Astrocyte (in vitro differentiated cells and primary cell): ENCODE measurements at regions not wholly inside any gene's neighbourhood (a gene's known extent, or its start where the extent isn't known, plus 50 kb on each side); places are given as distances from the start of the nearest gene placed in this dataset.
"Not testable (repeated sequence)": the region's sequence is repeated elsewhere in the genome, so short reads cannot be mapped to it uniquely, and the experiment has no call there.

Experiments used
- DNase-seq: peaks from one replicate; pipeline ENCODE4 v3.0.0-alpha.2; 2010; ENCODE audit warnings: low read depth
- FAIRE-seq: peaks from 2 replicates; lab custom pipeline; 2011; peaks lifted over from hg19 to GRCh38; lab: Jason Lieb, UNC
- H2AFZ ChIP-seq: 2 replicates; pipeline ENCODE4 v1.6.0; 2012; ENCODE audit warnings: low read depth, low read length, inconsistent platforms
- H3K27ac ChIP-seq: 2 replicates; pipeline ENCODE4 v1.5.1; 2011; ENCODE audit warnings: low read depth, low read length, inconsistent platforms
- H3K27me3 ChIP-seq: 2 replicates; pipeline ENCODE4 v1.6.0; 2011; ENCODE audit warnings: low read length, inconsistent platforms; ENCODE audit not compliant: insufficient read depth
- H3K36me3 ChIP-seq: 2 replicates; pipeline ENCODE4 v1.5.1; 2011; ENCODE audit warnings: low read length, inconsistent platforms; ENCODE audit not compliant: insufficient read depth
- H3K4me1 ChIP-seq: 2 replicates; pipeline ENCODE4 v1.5.1; 2011; ENCODE audit warnings: low read length, inconsistent platforms; ENCODE audit not compliant: insufficient read depth
- H3K4me2 ChIP-seq: 2 replicates; pipeline ENCODE4 v1.6.0; 2012; ENCODE audit warnings: low read length, inconsistent platforms
- H3K4me3 ChIP-seq: 2 replicates; pipeline ENCODE4 v1.5.1; 2011; ENCODE audit warnings: low read depth, mild to moderate bottlenecking, low read length, inconsistent platforms; ENCODE audit not compliant: insufficient read depth
- H3K79me2 ChIP-seq: 2 replicates; pipeline ENCODE4 v1.6.0; 2012; ENCODE audit warnings: mild to moderate bottlenecking, low read length, inconsistent platforms; ENCODE audit not compliant: insufficient read depth
- H3K9ac ChIP-seq: 2 replicates; pipeline ENCODE4 v1.6.0; 2012; ENCODE audit warnings: mild to moderate bottlenecking, low read length, inconsistent platforms
- H3K9me3 ChIP-seq: 2 replicates; pipeline ENCODE4 v1.5.1; 2012; ENCODE audit warnings: low read depth, mild to moderate bottlenecking, low read length, inconsistent platforms; ENCODE audit not compliant: insufficient read depth
- H4K20me1 ChIP-seq: 2 replicates; pipeline ENCODE4 v1.6.0; 2012; ENCODE audit warnings: low read length, inconsistent platforms; ENCODE audit not compliant: insufficient read depth
- H3K27ac Mint-ChIP-seq: one replicate; pipeline ENCODE4 v1.8.0; 2021; ENCODE audit warnings: mild to moderate bottlenecking, mixed read lengths; ENCODE audit not compliant: unreplicated experiment
- H3K27me3 Mint-ChIP-seq: one replicate; pipeline ENCODE4 v1.8.0; 2021; ENCODE audit warnings: low read depth, mixed read lengths; ENCODE audit not compliant: unreplicated experiment
- H3K36me3 Mint-ChIP-seq: one replicate; pipeline ENCODE4 v1.8.0; 2021; ENCODE audit warnings: low read depth, mixed read lengths; ENCODE audit not compliant: unreplicated experiment
- H3K4me1 Mint-ChIP-seq: one replicate; pipeline ENCODE4 v1.8.0; 2021; ENCODE audit warnings: low read depth, mixed read lengths; ENCODE audit not compliant: unreplicated experiment
- H3K4me3 Mint-ChIP-seq: one replicate; pipeline ENCODE4 v1.8.0; 2021; ENCODE audit warnings: mild to moderate bottlenecking, moderate library complexity, mixed read lengths; ENCODE audit not compliant: unreplicated experiment
- H3K9me3 Mint-ChIP-seq: one replicate; pipeline ENCODE4 v1.8.0; 2021; ENCODE audit warnings: mild to moderate bottlenecking, mixed read lengths; ENCODE audit not compliant: unreplicated experiment
- EZH2 ChIP-seq: IDR thresholded peaks from 2 replicates; pipeline ENCODE4 v1.6.1; 2012; ENCODE audit warnings: mild to moderate bottlenecking, low read length, inconsistent platforms; ENCODE audit not compliant: insufficient read depth
- TF ChIP-seq, protein P1 (sequence below): IDR thresholded peaks from 2 replicates; pipeline ENCODE4 v1.5.1; 2011; ENCODE audit warnings: low read depth, mild to moderate bottlenecking, inconsistent platforms, low read length, moderate library complexity; ENCODE audit not compliant: insufficient read depth

DNA sequence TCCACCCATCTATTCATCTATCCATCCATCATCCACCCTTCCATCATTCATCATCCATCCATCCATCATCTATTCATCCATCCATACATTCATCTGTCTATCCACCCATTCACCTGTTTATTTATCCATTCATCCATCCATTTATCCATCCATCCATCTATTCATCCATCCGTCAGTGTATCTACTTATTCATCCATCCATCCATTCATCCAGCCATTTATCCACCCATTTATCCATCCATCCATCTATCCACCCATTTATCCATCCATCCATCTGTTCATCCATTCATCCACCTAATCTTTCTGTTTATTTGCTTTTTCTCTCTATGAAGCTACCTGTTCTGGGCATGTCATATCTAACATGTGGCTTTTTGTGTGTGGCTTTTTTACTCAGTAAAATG lies 115.4 kb downstream of the CRYAA start:
- no peaks in the 10 kb centered on the region for H3K9me3 ChIP-seq
- H4K20me1 ChIP-seq = no peaks in the 10 kb centered on the region
- Mint-ChIP-seq H3K4me1 (peaks cover 10% of the 10 kb centered on the region), H3K36me3 (no peaks in the 10 kb centered on the region), H3K4me3 (no peak overlapping the region), H3K9me3 (peaks cover under 1% of the 10 kb centered on the region), H3K27me3 (peaks cover 4% of the 10 kb centered on the region), H3K27ac (no peak overlapping the region)
- TF ChIP-seq EZH2 = no peak
- TF ChIP-seq, protein P1, sequence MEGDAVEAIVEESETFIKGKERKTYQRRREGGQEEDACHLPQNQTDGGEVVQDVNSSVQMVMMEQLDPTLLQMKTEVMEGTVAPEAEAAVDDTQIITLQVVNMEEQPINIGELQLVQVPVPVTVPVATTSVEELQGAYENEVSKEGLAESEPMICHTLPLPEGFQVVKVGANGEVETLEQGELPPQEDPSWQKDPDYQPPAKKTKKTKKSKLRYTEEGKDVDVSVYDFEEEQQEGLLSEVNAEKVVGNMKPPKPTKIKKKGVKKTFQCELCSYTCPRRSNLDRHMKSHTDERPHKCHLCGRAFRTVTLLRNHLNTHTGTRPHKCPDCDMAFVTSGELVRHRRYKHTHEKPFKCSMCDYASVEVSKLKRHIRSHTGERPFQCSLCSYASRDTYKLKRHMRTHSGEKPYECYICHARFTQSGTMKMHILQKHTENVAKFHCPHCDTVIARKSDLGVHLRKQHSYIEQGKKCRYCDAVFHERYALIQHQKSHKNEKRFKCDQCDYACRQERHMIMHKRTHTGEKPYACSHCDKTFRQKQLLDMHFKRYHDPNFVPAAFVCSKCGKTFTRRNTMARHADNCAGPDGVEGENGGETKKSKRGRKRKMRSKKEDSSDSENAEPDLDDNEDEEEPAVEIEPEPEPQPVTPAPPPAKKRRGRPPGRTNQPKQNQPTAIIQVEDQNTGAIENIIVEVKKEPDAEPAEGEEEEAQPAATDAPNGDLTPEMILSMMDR = no peak
- no peak for DNase-seq
- FAIRE-seq = no peak
- no peaks in the 10 kb centered on the region for H3K4me1 ChIP-seq
- no peaks in the 10 kb centered on the region for H3K36me3 ChIP-seq
- H3K27me3 ChIP-seq = peaks cover under 1% of the 10 kb centered on the region
- H3K4me3 ChIP-seq = no peak overlapping the region
- no peak overlapping the region for H3K27ac ChIP-seq
- no peak overlapping the region for H3K9ac ChIP-seq
- H2AFZ ChIP-seq = no peak overlapping the region
- H3K79me2 ChIP-seq = no peaks in the 10 kb centered on the region
- H3K4me2 ChIP-seq = no peak overlapping the region

DNA sequence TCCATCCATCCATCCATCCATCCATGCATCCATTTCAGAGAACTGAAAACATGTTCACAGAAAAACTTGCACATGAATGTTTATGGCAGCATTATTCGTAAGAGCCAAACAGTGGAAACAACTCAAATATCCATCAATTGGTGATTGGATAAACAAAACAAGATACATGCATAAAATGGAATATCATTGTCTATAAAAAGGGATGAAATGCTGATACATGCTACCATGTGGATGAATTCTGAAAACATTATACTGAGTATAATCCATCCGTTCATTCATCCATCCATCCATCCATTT lies 115.1 kb downstream of the CRYAA start:
- not testable (repeated sequence) for H3K9ac ChIP-seq, H3K79me2 ChIP-seq, H3K4me2 ChIP-seq, H3K4me3 ChIP-seq, H3K4me1 ChIP-seq, H2AFZ ChIP-seq, DNase-seq, H4K20me1 ChIP-seq, H3K27me3 ChIP-seq, H3K9me3 ChIP-seq, H3K36me3 ChIP-seq, H3K27ac Mint-ChIP-seq, H3K9me3 Mint-ChIP-seq, H3K4me3 Mint-ChIP-seq, H3K27ac ChIP-seq, H3K27me3 Mint-ChIP-seq, FAIRE-seq, H3K36me3 Mint-ChIP-seq
- peaks cover 10% of the 10 kb centered on the region for H3K4me1 Mint-ChIP-seq

DNA sequence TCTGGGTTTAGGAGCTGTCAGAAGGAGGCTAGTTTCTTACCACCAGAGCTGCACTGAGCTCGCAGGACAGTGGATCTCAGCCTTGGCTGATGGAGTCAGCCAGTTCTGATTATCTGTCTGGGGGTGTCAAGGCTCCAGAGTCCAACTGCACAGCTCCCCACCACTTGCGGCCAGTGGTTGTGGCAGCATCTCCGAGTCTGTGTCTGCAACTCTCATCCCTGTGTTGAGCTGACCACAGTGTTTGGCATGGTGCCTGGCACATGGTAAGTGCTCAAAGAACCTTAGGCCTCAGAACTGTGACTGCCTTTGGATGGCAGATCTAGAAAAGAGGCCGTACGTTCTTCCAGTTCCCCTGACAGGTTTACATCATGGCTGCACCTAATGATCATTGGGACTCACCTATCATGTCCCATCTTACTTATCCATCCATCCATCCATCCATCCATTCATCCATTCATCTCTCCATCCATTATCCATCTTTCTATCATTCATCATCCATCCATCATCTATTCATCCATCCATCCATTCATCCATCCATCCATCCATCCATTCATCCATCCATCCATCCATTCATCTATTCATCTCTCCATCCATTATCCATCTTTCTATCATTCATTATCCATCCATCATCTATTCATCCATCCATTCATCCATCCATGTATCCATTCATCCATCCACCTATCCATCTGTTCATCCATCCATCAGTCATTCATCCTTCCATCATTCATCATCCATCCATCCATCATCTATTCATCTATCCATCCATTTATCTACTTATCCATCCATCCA lies 114.5 kb downstream of the CRYAA start:
- H3K4me2 ChIP-seq = no peak overlapping the region
- no peaks in the 10 kb centered on the region for H3K4me1 ChIP-seq
- FAIRE-seq (no peak), DNase-seq (no peak)
- H3K9me3 Mint-ChIP-seq = no peaks in the 10 kb centered on the region
- no peak overlapping the region for H3K27ac ChIP-seq
- no peak overlapping the region for H3K9ac ChIP-seq
- peaks cover 6% of the 10 kb centered on the region for H3K27me3 Mint-ChIP-seq
- no peaks in the 10 kb centered on the region for H3K36me3 ChIP-seq
- no peak for TF ChIP-seq EZH2
- TF ChIP-seq, protein P1 = no peak
- no peak overlapping the region for H3K4me3 Mint-ChIP-seq
- no peaks in the 10 kb centered on the region for H3K79me2 ChIP-seq
- H3K36me3 Mint-ChIP-seq = no peaks in the 10 kb centered on the region
- H4K20me1 ChIP-seq = no peaks in the 10 kb centered on the region
- H3K4me1 Mint-ChIP-seq = peaks cover 9% of the 10 kb centered on the region
- H3K27me3 ChIP-seq = peaks cover 9% of the 10 kb centered on the region
- no peak overlapping the region for H2AFZ ChIP-seq
- no peak overlapping the region for H3K4me3 ChIP-seq
- H3K27ac Mint-ChIP-seq = no peak overlapping the region
- H3K9me3 ChIP-seq = no peaks in the 10 kb centered on the region
